NCI-H510A treated with DMSO at 0.1 percent for 48 hours (cell line): ENCODE measurements at regions not wholly inside any gene's neighbourhood (a gene's known extent, or its start where the extent isn't known, plus 50 kb on each side); places are given as distances from the start of the nearest gene placed in this dataset.
"Not testable (repeated sequence)": the region's sequence is repeated elsewhere in the genome, so short reads cannot be mapped to it uniquely, and the experiment has no call there.

Experiments used
- DNase-seq: peaks from one replicate; lab custom pipeline; 2025; lab: John Stamatoyannopoulos, UW

- DNase-seq = no peak
These were observed 112.5 kb upstream of the PRSS1 start for GRCh38 chr7:142636751-142637150.

- not testable (repeated sequence) for DNase-seq
These were observed 113.2 kb upstream of the PRSS1 start for GRCh38 chr7:142636107-142636506.

- DNase-seq = peak; percentile 12
These were observed 116.8 kb upstream of the PRSS1 start for GRCh38 chr7:142632271-142633134.

GRCh38 chr7:142629588-142630260, 119.5 kb upstream of the PRSS1 start:
- DNase-seq = no peak

GRCh38 chr7:142628945-142629344, 120.3 kb upstream of the PRSS1 start:
- DNase-seq = no peak

- DNase-seq = not testable (repeated sequence)
These were observed 122.0 kb upstream of the PRSS1 start for GRCh38 chr7:142627223-142627622.

- DNase-seq = no peak
These were observed 122.7 kb upstream of the PRSS1 start for GRCh38 chr7:142626420-142627035.

GRCh38 chr7:142625216-142625615, 124.1 kb upstream of the PRSS1 start:
- DNase-seq = not testable (repeated sequence)

- DNase-seq = no peak
These were observed 128.9 kb upstream of the PRSS1 start for GRCh38 chr7:142620402-142620801.

GRCh38 chr7:142618655-142619351, 130.5 kb upstream of the PRSS1 start:
- no peak for DNase-seq

- DNase-seq = no peak
These were observed 132.4 kb upstream of the PRSS1 start for GRCh38 chr7:142616842-142617241.

GRCh38 chr7:142616121-142616643, 133.1 kb upstream of the PRSS1 start:
- DNase-seq = no peak

GRCh38 chr7:142615508-142615907, 133.8 kb upstream of the PRSS1 start:
- no peak for DNase-seq

GRCh38 chr7:142614116-142614515, 135.2 kb upstream of the PRSS1 start:
- DNase-seq = no peak

- no peak for DNase-seq
These were observed 136.9 kb upstream of the PRSS1 start for GRCh38 chr7:142612237-142612881.

GRCh38 chr7:142611566-142612236, 137.6 kb upstream of the PRSS1 start:
- DNase-seq = no peak

- DNase-seq = no peak
These were observed 140.4 kb upstream of the PRSS1 start for GRCh38 chr7:142608630-142609428.

GRCh38 chr7:142607351-142607750, 141.9 kb upstream of the PRSS1 start:
- DNase-seq = no peak

- DNase-seq = no peak
These were observed 143.2 kb upstream of the PRSS1 start for GRCh38 chr7:142606081-142606480.

- DNase-seq = no peak
These were observed 144.6 kb upstream of the PRSS1 start for GRCh38 chr7:142604671-142605070.
